Stimulated activated memory B cell treated with anti-CD40 and anti-IgM and Interleukin-4, amounts not matched to agents 10 μg/mL and 1 μg/mL and 100 μg/mL, for 72 hours (primary cell): ENCODE measurements at regions not wholly inside any gene's neighbourhood (a gene's known extent, or its start where the extent isn't known, plus 50 kb on each side); places are given as distances from the start of the nearest gene placed in this dataset.
"Not testable (repeated sequence)": the region's sequence is repeated elsewhere in the genome, so short reads cannot be mapped to it uniquely, and the experiment has no call there.

Experiments used
- ATAC-seq: fragments of 150-1000 bp; cut with Tn5 transposase; 2 replicates; pipeline ENCODE4 v1.10.0; 2021
- H3K27ac Mint-ChIP-seq: one replicate; pipeline ENCODE4 v1.8.0; 2022; ENCODE audit warnings: mild to moderate bottlenecking, mixed read lengths
- H3K27me3 Mint-ChIP-seq: one replicate; pipeline ENCODE4 v1.8.0; 2022; ENCODE audit warnings: mixed read lengths
- H3K36me3 Mint-ChIP-seq: one replicate; pipeline ENCODE4 v1.8.0; 2022; ENCODE audit warnings: mixed read lengths
- H3K4me1 Mint-ChIP-seq: one replicate; pipeline ENCODE4 v1.8.0; 2022; ENCODE audit warnings: mixed read lengths
- H3K4me3 Mint-ChIP-seq: one replicate; pipeline ENCODE4 v1.8.0; 2022; ENCODE audit warnings: mild to moderate bottlenecking, moderate library complexity, mixed read lengths
- H3K9me3 Mint-ChIP-seq: one replicate; pipeline ENCODE4 v1.8.0; 2022; ENCODE audit warnings: mixed read lengths

DNA sequence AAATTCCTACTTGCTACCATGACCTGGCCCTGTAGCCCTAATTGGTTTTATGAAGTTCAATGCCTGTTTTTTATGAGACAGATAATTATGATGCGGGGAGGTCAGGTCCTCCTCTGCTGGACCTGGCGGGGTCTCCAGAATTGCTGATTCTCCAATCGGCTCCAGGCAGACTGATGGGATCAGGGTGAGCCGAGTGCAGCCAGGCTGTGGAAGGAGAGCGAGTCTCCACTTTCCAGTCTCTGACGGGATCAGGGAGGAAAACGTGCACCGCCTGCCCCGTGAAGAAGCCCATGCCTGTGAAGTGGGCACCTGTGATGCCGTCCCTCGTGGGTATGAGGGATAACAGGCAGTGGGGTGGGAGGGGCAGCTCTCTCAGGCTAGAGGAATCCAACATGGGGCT lies 71.5 kb upstream of the HSPA9 start:
- Mint-ChIP-seq H3K27ac (no peak overlapping the region), H3K4me1 (peaks cover 34% of the 10 kb centered on the region), H3K4me3 (no peak overlapping the region), H3K36me3 (no peaks in the 10 kb centered on the region), H3K27me3 (peaks cover 33% of the 10 kb centered on the region), H3K9me3 (no peaks in the 10 kb centered on the region)
- ATAC-seq = no peak

DNA sequence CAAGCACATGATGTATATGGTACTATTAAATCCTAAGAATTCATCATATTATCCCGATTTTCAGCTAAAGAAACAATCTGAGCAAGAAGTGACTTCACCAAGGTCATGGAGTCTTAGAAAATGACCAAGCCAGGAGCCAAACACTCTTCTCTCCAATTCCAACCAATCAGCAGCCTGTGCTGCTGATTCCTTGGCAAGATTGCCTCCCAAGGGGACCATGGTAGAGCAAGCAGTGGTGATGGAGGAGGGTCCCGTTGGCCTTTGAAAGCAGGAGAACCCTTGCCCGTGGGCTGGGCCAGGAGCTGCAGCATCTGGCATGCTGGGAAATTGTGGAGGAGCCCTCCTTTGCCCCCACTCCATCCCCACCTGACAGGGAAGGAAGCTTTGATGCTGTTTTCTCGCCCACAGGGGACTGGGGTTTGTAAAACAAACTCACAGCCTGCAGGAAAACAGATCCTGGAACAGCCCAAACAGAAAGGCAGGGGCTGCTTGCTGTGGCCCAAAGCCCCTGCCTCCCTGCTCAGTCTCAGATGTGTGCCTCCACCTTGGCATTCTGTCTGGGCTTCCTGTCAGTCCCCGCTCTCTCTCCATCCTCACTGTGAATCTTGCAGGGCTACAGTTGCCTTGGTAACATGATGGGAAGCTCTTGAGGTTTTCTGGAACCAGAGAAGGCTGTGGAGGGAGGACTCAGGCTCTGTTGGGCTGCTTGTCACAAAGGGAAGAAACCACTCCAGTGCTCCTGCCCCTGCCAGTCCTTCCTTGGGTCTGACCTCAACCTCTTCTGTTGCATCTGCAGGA lies 70.8 kb upstream of the HSPA9 start:
- no peak overlapping the region for H3K27ac Mint-ChIP-seq

DNA sequence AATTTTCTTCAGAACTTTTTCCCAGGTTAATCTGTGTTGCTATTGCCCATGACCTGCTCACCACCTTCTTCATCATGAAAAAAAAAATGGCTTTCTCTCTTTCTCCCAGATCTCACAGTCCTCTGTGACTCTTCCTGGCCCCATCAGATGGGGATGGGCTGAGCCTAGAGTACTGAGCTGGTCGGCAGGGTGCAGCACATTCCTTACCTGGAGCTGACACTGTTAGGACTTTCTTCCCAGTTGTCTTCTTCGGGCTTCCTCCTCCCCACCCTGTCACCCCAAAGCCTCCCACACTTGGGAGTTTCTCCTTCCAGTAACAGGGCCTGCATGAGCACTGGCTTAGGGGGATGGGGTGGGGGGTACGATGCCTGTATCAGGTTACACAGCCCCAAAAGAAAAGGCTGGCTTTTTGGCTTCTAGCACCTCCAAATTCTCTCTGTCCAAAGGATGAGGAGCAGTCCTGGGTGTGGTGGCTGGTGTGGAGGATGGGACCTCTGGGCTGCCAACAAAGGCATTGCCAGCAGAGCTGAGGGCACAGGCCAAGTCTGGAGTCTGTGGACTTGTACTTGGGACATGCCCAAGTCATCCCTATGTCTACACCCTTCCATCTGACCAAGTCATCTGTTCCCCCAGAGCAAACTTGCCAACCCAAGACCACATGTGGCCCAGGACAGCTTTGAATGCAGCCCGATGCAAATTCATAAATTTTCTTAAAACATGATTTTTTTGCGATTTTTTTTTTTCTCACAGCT lies 68.0 kb upstream of the HSPA9 start:
- Mint-ChIP-seq H3K27me3 (peaks cover 53% of the 10 kb centered on the region), H3K4me3 (no peak overlapping the region), H3K4me1 (no peaks in the 10 kb centered on the region), H3K9me3 (no peaks in the 10 kb centered on the region), H3K36me3 (no peaks in the 10 kb centered on the region), H3K27ac (no peak overlapping the region)
- ATAC-seq = no peak

More for the DNA sequence above, 70.8 kb upstream of the HSPA9 start:
- H3K27me3 Mint-ChIP-seq = peaks cover 33% of the 10 kb centered on the region
- peaks cover 27% of the 10 kb centered on the region for H3K4me1 Mint-ChIP-seq
- no peaks in the 10 kb centered on the region for H3K9me3 Mint-ChIP-seq
- no peaks in the 10 kb centered on the region for H3K36me3 Mint-ChIP-seq
- no peak overlapping the region for H3K4me3 Mint-ChIP-seq
- ATAC-seq = no peak

DNA sequence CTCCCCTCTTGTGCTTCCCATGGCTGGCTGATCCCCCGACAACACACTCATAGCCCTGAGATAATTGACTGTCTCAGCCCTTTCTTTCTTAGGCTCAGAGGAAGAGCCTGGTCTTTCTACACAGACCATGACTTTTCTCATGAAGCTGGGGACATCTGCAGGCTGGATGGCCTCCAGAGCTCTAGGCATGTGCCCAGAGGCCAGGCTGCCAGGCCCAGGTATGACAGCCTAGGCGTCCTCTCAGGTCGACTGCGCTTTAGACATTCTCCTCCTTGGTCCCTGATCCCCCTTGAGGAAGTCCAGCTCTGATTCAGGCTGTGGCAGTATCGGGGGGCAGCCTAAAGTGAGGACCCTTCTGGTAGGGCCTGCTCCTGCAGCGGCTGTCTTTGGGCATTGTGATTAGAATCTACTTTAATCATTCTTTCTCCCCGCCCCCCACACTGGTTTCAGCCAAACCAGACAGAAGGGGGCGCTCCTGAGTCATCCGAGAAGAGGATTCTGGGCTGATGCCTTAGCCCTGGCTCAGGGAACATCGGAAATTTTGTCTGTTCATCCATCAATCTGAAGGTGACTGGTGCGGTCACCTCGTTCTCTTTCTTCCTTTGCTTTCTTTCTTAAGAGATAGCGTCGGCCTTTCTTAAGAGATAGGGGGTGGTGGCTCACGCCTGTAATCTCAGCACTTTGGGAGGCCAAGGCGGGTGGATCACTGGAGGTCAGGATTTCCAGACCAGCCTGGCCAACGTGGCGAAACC lies 66.5 kb upstream of the HSPA9 start:
- Mint-ChIP-seq H3K9me3 (no peaks in the 10 kb centered on the region), H3K4me3 (no peak overlapping the region), H3K4me1 (no peaks in the 10 kb centered on the region), H3K27ac (no peak overlapping the region), H3K27me3 (peaks cover 51% of the 10 kb centered on the region), H3K36me3 (no peaks in the 10 kb centered on the region)
- peak; percentile 64 for ATAC-seq

DNA sequence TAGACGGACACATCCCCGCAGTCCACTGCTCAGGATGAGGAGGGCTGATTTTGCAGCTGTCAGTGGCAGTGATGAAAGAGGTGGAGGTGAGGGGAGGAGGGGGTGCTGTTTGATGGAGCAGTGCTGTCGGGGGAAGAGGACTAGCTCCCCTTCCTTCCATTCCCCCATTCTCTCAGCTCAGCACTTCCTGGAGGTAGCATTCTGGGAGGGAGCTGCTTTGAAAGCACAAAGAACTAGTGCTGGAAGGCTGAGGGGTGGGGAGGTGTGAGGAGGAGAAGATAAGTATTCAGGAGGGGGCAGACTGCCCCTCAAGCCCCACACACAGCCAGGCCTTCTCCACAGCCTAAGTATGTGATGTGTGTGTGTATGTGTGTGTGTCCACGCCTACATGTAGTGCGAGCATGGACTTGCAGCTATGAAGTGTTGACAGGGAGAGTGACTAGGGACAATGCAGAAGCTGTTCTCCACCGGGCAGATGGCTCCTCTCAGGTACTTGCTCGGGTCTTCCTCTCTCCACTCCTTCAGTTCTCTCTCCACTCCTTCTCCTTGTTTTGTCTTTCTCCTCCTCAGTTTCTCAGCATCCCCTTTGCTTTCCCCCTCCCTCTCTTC lies 65.5 kb upstream of the HSPA9 start:
- Mint-ChIP-seq H3K4me1 (no peaks in the 10 kb centered on the region), H3K36me3 (no peaks in the 10 kb centered on the region), H3K4me3 (no peak overlapping the region), H3K27ac (no peak overlapping the region), H3K27me3 (peaks cover 46% of the 10 kb centered on the region), H3K9me3 (no peaks in the 10 kb centered on the region)
- ATAC-seq = no peak

DNA sequence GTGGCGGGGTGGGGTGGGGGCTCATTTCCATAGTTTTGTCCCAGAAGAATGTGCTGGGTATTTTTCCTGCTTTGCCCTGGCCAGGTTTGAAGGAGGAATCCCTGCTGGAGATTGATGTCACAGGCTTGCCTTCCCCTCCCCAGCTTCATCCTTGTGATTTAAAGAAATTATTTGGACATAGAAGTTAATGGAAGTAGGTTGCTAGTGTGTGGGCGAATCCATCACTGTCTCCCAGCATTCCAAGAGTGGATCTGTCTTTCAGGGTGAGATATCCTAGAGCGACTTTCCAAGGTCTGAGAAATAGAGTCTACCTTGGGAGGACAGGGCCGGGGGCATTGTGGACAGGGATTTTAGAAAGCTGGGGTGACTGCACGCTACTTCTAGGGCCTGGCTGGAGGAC lies 64.9 kb upstream of the HSPA9 start:
- no peaks in the 10 kb centered on the region for H3K9me3 Mint-ChIP-seq
- no peak overlapping the region for H3K27ac Mint-ChIP-seq
- no peaks in the 10 kb centered on the region for H3K4me1 Mint-ChIP-seq
- no peak overlapping the region for H3K4me3 Mint-ChIP-seq
- no peaks in the 10 kb centered on the region for H3K36me3 Mint-ChIP-seq
- no peak for ATAC-seq
- peaks cover 51% of the 10 kb centered on the region for H3K27me3 Mint-ChIP-seq

DNA sequence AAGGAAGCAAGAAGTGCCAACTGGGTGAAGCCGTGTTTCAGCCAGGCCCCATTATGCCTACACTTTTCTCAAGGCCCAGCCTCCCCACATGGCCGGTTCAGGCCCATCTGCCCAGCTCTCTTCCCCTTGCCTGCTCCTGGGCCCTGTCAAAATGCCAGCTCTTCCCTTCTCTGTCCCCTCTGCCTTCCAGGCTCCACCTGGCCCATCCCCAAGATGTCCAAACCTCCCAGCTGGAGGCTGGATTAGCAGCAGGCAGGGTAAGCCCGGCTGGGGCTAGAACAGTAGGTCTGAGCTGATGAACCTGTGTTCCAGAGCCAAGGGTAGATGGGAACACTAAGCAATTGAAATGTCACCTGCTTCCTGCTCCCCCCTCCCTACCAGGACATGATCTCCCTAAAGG lies 64.1 kb upstream of the HSPA9 start:
- Mint-ChIP-seq H3K27ac (no peak overlapping the region), H3K9me3 (no peaks in the 10 kb centered on the region), H3K36me3 (no peaks in the 10 kb centered on the region), H3K27me3 (peaks cover 59% of the 10 kb centered on the region), H3K4me3 (no peak overlapping the region), H3K4me1 (no peaks in the 10 kb centered on the region)
- no peak for ATAC-seq

DNA sequence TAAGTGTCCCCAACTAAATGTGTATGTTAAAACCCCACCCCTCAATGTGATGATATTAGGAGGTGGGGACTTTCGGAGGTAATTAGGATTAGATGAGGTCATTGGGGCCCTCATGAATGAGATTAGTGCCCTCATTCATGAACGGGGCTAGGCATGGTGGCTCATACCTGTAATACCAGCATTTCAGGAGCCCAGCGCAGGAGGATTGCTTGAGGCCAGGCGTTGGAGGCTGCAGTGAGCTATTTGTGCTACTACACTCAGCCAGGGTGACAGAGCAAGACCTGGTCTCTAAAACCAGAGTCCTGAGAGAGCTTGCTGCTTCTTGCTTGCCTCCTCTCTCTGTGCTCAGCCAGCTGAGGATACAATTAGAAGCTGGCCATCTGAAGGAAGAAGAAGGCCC lies 62.1 kb upstream of the HSPA9 start:
- no peak for ATAC-seq
- H3K4me3 Mint-ChIP-seq = no peak overlapping the region
- peaks cover 7% of the 10 kb centered on the region for H3K4me1 Mint-ChIP-seq
- H3K36me3 Mint-ChIP-seq = no peaks in the 10 kb centered on the region
- no peaks in the 10 kb centered on the region for H3K9me3 Mint-ChIP-seq
- H3K27me3 Mint-ChIP-seq = peaks cover 73% of the 10 kb centered on the region
- H3K27ac Mint-ChIP-seq = no peak overlapping the region

DNA sequence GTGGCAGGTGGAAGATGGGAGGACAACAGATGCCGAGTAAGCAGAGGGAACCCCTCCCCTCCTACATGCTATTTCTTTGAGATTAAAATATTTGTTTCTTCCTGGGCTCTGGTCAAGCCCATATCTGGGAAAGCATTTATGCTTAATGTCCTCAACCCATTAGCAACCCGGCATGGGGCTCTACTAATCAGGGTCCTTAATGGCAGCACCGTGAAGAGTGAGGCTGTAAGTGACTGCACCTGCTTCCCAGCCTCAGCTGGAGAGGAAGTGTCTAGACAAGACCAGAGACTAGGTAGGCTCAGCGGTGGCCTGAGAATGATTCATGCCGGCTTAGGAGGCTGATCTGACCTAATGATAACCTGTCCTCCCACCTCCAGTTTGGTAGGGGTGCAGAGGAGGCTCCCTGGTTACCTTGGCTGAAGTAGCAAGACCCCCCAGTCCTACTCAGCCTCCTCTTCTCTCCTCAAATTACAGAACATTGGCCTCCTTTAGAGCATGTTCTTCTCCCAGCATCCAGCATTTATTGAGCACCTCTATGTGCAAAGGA lies 61.3 kb upstream of the HSPA9 start:
- ATAC-seq = no peak
- no peaks in the 10 kb centered on the region for H3K9me3 Mint-ChIP-seq
- peaks cover 7% of the 10 kb centered on the region for H3K4me1 Mint-ChIP-seq
- H3K27me3 Mint-ChIP-seq = peaks cover 73% of the 10 kb centered on the region
- H3K36me3 Mint-ChIP-seq = no peaks in the 10 kb centered on the region
- H3K27ac Mint-ChIP-seq = no peak overlapping the region
- no peak overlapping the region for H3K4me3 Mint-ChIP-seq

DNA sequence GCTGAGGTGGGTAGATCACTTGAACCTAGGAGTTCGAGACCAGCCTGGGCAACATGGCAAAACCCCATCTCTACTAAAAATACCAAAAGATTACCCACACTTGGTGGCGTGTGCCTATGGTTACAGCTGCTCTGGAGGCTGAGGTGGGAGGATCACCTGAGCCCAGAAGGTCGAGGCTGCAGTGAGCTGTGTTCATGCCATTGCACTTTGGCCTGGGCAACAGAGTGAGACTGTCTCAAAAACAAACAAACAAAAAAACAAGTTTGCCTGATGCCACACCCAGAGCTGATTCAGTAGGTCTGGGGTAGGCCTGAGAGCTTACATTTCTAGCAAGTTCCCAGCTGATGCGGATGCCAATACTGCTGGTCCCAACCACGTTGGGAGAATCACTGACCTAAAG lies 60.5 kb upstream of the HSPA9 start:
- no peak for ATAC-seq
- peaks cover 69% of the 10 kb centered on the region for H3K27me3 Mint-ChIP-seq
- H3K36me3 Mint-ChIP-seq = no peaks in the 10 kb centered on the region
- no peak overlapping the region for H3K4me3 Mint-ChIP-seq
- no peaks in the 10 kb centered on the region for H3K9me3 Mint-ChIP-seq
- peaks cover 7% of the 10 kb centered on the region for H3K4me1 Mint-ChIP-seq
- H3K27ac Mint-ChIP-seq = no peak overlapping the region

DNA sequence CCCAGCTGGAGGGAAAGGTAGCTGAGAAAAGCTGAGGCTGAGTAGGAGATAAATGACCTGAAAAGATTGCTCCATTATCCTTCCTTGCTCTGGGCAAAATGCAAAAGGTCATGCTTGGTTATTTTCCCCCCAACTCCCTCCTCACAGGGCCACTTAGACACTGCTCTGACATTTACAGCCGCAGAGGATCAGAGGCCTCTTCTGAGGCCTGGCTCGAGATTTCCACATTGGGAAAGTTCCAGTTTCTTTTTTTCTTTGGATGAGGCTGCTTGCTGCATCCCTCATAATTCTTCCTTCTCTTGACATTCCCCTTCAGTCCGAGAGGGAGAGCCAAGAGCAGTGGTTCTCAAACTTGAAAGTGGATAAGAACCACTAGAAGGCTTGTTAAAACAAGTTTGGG lies 60.1 kb upstream of the HSPA9 start:
- ATAC-seq = no peak
- no peak overlapping the region for H3K27ac Mint-ChIP-seq
- no peaks in the 10 kb centered on the region for H3K9me3 Mint-ChIP-seq
- H3K27me3 Mint-ChIP-seq = peaks cover 64% of the 10 kb centered on the region
- no peak overlapping the region for H3K4me3 Mint-ChIP-seq
- no peaks in the 10 kb centered on the region for H3K36me3 Mint-ChIP-seq
- H3K4me1 Mint-ChIP-seq = peaks cover 7% of the 10 kb centered on the region

DNA sequence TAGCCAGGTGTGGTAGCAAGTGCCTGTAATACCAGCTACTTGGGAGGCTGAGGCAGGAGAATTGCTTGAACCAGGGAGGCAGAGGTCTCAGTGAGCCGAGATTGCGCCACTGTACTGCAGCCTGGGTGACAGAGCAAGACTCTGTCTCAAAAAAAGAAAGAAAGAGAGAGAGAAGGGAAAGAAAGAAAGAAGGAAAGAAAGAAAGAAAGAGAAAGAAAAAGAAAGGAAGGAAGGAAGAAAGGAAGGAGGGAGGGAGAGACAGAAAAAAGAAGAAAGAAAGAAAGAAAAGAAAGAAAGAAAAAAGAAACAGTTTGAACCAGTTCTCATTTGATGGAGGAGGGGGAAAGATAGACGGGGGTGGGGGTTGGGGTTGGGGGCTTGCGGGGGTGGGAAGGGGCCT lies 59.6 kb upstream of the HSPA9 start:
- not testable (repeated sequence) for H3K9me3 Mint-ChIP-seq, ATAC-seq, H3K36me3 Mint-ChIP-seq, H3K4me1 Mint-ChIP-seq, H3K4me3 Mint-ChIP-seq, H3K27ac Mint-ChIP-seq
- H3K27me3 Mint-ChIP-seq = peaks cover 60% of the 10 kb centered on the region

DNA sequence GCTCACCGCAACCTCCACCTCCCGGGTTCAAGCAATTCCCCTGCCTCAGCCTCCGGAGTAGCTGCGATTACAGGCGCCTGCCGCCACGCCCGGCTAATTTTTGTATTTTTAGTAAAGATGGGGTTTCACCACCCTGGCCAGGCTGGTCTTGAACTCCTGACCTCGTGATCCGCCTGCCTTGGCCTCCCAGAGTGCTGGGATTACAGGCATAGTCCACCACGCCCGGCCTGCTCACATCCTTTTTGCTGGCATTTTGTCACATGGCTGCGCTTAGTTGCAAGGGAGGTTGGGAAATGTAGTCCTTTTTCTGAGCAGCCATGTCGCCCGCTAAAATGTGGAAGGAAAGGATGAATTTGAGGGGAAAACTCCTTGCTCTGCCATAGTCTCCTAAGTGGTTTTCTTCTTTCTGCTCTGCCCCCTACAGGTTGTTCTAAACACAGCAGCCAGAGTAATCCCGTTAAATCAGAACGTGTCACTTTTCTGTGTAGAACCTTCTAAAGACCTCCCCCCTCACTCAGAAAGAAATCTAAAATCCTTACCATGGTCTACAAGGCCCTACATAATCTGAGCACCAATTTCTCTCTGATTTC lies 57.8 kb upstream of the HSPA9 start:
- Mint-ChIP-seq H3K4me3 (peak overlapping the region; percentile 36), H3K4me1 (peaks cover 7% of the 10 kb centered on the region), H3K27ac (no peak overlapping the region), H3K9me3 (no peaks in the 10 kb centered on the region), H3K36me3 (no peaks in the 10 kb centered on the region), H3K27me3 (peaks cover 50% of the 10 kb centered on the region)
- peak; percentile 39 for ATAC-seq

DNA sequence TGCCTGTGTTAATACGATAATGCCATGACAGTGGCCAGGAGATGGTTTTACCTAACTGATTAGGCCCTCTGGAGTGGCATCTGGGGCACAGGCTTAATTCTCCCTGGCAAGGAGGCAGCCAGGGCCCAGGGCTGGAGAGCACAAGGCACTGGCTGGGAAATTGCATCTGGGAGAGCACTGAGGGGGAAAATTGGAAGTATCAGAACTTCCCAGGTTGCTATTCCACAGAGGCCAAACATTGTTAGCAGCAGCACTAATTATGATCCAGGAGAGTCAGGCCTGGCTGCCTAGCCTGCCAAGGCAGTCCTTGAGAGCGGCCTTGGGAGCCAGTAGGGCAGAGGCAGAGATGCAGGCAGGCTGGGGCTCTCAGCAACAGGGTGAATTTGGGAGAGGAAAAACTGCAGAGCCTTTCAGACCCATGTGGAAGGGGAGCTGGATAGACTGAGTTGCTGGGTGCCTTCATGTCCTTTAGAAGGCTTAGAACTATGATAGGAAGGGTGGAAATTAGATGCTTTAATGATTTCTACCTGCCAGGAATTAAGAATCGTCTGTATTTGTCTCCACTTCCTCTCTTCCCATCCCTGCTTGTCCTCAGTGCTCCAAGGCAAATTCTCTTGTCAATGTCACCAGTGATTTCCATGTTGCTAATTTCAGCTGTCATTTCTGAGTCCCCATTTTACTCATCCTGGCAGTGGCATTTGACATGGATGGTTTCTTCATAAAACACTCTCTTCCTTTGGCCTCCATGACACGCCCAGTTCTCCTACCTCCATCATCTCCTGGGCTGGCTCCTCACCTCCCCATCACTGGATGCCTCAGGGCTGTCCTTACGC lies 56.1 kb upstream of the HSPA9 start:
- Mint-ChIP-seq H3K4me3 (no peak overlapping the region), H3K36me3 (no peaks in the 10 kb centered on the region), H3K9me3 (no peaks in the 10 kb centered on the region), H3K27me3 (peaks cover 39% of the 10 kb centered on the region), H3K27ac (no peak overlapping the region), H3K4me1 (peaks cover 14% of the 10 kb centered on the region)
- ATAC-seq = no peak
